Stomach (tissue), 4 donors: ENCODE measurements at regions not wholly inside any gene's neighbourhood (a gene's known extent, or its start where the extent isn't known, plus 50 kb on each side); places are given as distances from the start of the nearest gene placed in this dataset.

Experiments used
- CTCF ChIP-seq, 7 experiments: fragments of 450-650 bp in 4 of 7; fragments of 200-600 bp in 3 of 7; sonication (generic) in 3 of 7; IDR thresholded peaks; one replicate each; pipeline ENCODE4 v1.5.1; 2016 to 2019; ENCODE audit warnings: antibody characterized with exemption in 7 of 7, control low read depth in 2 of 7, mild to moderate bottlenecking in 1 of 7
- EP300 ChIP-seq: sonication (generic); formaldehyde crosslinking; IDR thresholded peaks from one replicate; pipeline ENCODE4 v1.6.1; 2017; ENCODE audit warnings: antibody characterized with exemption
- POLR2A ChIP-seq, 4 donors: fragments of 450-650 bp; IDR thresholded peaks; one replicate each; pipeline ENCODE4 v1.6.1; 2016; ENCODE audit warnings: antibody characterized with exemption in 4 of 4, control low read depth in 2 of 4, mild to moderate bottlenecking in 1 of 4, moderate library complexity in 1 of 4
- POLR2AphosphoS5 ChIP-seq, 3 donors: sonication (generic); formaldehyde crosslinking; IDR thresholded peaks; one replicate each; pipeline ENCODE4 v1.6.1; 2016; ENCODE audit warnings: antibody characterized with exemption in 3 of 3

- TF ChIP-seq EP300 (no peak), POLR2A (IDR thresholded peaks at IDR 0.05) (no peak), CTCF (IDR thresholded peaks at IDR 0.05) (no peak), POLR2AphosphoS5 (IDR thresholded peaks at IDR 0.05) (no peak)
Observed at GRCh38 chr1:38644092-38644491, 215.5 kb downstream of the RRAGC start.
